ENCODE measurements at regions not wholly inside any gene's neighbourhood (a gene's known extent, or its start where the extent isn't known, plus 50 kb on each side); places are given as distances from the start of the nearest gene placed in this dataset.

GRCh38 chrX:36957425-36958328 lies 50.5 kb upstream of the FAM47C start:
- TF ChIP-seq CTCF (IDR thresholded peaks at IDR 0.05) (peak; percentile 57), EZH2 (IDR thresholded peaks at IDR 0.05) (no peak)

All from neural progenitor cell (in vitro differentiated cells).